ENCODE measurements at regions not wholly inside any gene's neighbourhood (a gene's known extent, or its start where the extent isn't known, plus 50 kb on each side); places are given as distances from the start of the nearest gene placed in this dataset.

DNA sequence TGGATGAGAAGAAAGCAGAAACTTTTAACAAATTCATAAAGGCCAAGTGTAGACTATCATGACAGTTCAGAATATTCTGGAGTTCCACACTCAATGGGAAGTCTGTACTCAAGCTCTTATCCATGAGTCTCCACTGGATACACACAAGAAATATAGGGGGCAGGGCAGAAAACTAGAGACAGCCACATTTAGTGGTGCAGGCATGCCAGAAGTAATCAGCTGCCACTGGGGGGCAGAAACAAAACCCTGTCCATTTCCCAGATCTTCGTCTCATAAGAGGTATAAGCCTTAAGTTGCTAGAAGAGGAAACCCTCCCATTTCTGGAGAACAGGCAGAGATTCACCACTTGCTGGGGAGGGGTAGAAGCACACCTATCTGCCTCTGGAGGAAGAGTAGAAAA lies 166.8 kb upstream of the GALNT2 start:
- Histone ChIP-seq H3K9me3 (no peaks in the 10 kb centered on the region), H3K36me3 (no peaks in the 10 kb centered on the region), H3K4me1 (no peaks in the 10 kb centered on the region), H3K27me3 (no peaks in the 10 kb centered on the region), H3K27ac (no peak overlapping the region), H3K4me3 (no peak overlapping the region)
- no peak for DNase-seq
- TF ChIP-seq, protein P1, sequence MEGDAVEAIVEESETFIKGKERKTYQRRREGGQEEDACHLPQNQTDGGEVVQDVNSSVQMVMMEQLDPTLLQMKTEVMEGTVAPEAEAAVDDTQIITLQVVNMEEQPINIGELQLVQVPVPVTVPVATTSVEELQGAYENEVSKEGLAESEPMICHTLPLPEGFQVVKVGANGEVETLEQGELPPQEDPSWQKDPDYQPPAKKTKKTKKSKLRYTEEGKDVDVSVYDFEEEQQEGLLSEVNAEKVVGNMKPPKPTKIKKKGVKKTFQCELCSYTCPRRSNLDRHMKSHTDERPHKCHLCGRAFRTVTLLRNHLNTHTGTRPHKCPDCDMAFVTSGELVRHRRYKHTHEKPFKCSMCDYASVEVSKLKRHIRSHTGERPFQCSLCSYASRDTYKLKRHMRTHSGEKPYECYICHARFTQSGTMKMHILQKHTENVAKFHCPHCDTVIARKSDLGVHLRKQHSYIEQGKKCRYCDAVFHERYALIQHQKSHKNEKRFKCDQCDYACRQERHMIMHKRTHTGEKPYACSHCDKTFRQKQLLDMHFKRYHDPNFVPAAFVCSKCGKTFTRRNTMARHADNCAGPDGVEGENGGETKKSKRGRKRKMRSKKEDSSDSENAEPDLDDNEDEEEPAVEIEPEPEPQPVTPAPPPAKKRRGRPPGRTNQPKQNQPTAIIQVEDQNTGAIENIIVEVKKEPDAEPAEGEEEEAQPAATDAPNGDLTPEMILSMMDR (IDR thresholded peaks at IDR 0.05), result no peak
- TF ChIP-seq POLR2A (IDR thresholded peaks at IDR 0.05), result no peak
- intact Hi-C loops (cut with DNase I; ENCODE audit: low total_unique reads), result no loop called here

DNA sequence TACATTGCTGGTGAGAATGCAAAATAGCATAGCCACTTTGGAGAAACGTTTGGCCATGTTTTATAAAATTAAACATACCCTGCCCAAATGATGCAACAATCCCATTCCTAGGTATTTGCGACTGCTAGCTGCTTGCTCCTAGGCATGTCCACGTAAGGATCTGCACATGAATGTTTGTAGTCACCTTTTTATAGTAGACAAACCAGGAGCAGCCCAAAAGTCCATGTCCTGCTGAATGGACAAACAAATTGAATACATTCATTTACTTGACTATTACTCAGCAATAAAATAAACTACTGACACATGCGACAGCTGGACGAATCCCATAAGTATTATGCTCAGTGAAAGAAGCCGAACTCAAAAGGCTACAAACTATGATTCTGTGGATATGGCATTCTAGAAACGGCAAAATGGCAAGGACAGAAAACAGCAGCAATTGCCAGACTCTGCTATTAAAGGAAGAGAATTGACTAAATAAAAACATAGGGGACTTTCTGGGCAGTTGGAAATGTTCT lies 161.9 kb upstream of the GALNT2 start:
- Histone ChIP-seq H3K4me1 (no peaks in the 10 kb centered on the region), H3K4me3 (no peak overlapping the region), H3K27me3 (no peaks in the 10 kb centered on the region), H3K36me3 (no peaks in the 10 kb centered on the region), H3K27ac (no peak overlapping the region), H3K9me3 (no peaks in the 10 kb centered on the region)
- TF ChIP-seq, protein P1 (IDR thresholded peaks at IDR 0.05), result no peak
- no peak for TF ChIP-seq POLR2A (IDR thresholded peaks at IDR 0.05)
- no peak for DNase-seq
- intact Hi-C loops (cut with DNase I; ENCODE audit: low total_unique reads), result no loop called here

DNA sequence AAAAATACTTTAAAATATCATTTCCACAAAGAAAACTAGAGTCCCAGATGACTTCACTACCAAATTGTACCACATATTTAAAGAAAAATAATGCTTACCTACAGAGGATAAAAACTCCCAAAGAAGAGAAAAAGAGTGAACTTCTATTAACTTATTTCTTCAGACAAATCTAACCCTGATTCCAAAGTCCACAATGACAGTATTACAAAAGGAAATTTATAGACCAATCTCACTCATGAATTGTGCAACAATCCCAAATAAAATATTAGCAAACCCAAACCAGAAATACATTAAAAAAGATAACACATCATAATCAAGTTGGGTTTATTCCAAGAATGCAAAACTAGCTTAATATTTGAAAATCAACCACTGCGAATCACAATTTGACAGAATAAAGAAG lies 161.4 kb upstream of the GALNT2 start:
- intact Hi-C loops (cut with DNase I; ENCODE audit: low total_unique reads), result no loop called here
- TF ChIP-seq, protein P1 (IDR thresholded peaks at IDR 0.05), result no peak
- TF ChIP-seq POLR2A (IDR thresholded peaks at IDR 0.05), result no peak
- no peak for DNase-seq
- H3K36me3 ChIP-seq, result no peaks in the 10 kb centered on the region
- H3K4me1 ChIP-seq, result no peaks in the 10 kb centered on the region
- no peaks in the 10 kb centered on the region for H3K27me3 ChIP-seq
- no peak overlapping the region for H3K4me3 ChIP-seq
- no peak overlapping the region for H3K27ac ChIP-seq
- no peaks in the 10 kb centered on the region for H3K9me3 ChIP-seq

DNA sequence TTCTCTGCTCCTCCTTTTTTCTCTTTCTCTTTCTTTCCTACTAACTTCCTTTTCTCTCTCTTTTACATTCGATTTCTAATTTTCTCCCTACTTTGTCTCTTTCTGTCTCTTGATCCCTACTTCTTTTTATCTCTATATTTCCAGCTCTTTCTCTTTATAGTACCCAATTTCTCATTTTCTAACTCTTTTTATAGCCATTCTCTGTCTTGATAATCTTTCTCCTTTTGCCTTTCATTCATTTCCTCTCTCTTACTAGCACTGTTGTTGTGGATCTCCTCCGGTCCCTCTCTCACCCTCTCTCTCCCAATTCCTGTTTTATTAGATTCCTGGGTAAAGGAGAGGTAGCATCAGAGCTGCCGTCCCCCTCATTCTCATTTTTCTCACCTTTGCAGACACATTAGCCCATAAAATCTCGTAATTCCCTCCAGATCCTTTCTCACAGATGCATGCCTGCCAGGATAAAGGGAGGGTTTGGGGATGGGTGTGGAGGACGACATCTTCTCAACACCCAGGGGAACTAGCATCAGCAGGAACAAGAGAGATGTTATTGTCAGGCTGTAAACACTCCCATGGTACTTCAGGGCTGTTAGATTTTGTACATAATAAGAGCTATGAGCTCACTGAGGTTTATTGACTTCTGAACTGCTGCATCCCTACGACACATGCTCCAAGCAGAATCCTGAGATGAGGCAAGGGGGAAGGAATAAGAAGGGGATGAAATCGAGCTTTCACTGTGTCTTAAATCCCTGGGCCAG lies 159.0 kb upstream of the GALNT2 start:
- Histone ChIP-seq H3K36me3 (no peaks in the 10 kb centered on the region), H3K9me3 (no peaks in the 10 kb centered on the region), H3K4me1 (no peaks in the 10 kb centered on the region), H3K27me3 (no peaks in the 10 kb centered on the region), H3K4me3 (no peak overlapping the region), H3K27ac (no peak overlapping the region)
- TF ChIP-seq, protein P1 (IDR thresholded peaks at IDR 0.05), result no peak
- intact Hi-C loops (cut with DNase I; ENCODE audit: low total_unique reads), result no loop called here
- DNase-seq, result no peak

DNA sequence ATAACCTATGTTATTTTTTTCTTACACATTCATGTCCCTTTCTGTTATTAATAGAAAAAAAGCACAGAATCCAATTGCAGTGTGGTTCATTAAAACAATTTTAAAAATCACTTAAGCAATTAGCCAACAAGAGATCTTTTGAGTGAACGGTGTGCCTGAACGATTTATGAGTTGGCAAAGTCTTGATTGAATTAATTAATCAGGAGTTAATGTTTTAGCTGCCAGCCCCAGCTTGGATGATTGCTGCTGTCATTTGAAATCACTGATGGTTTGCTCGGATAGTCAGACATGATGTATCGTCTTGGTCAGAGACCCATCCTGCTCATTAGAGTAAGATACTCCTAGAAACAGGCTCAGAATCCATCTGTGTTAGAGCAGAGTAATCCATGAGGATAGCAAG lies 158.3 kb upstream of the GALNT2 start:
- Histone ChIP-seq H3K27ac (no peak overlapping the region), H3K36me3 (no peaks in the 10 kb centered on the region), H3K9me3 (no peaks in the 10 kb centered on the region), H3K4me3 (no peak overlapping the region), H3K4me1 (no peaks in the 10 kb centered on the region), H3K27me3 (no peaks in the 10 kb centered on the region)
- TF ChIP-seq, protein P1 (IDR thresholded peaks at IDR 0.05), result no peak
- no peak for TF ChIP-seq POLR2A (IDR thresholded peaks at IDR 0.05)
- intact Hi-C loops (cut with DNase I; ENCODE audit: low total_unique reads), result no loop called here
- no peak for DNase-seq

Data from uterus (tissue), 3 donors.